Activated T-helper 1 cell treated with anti-CD3 and anti-CD28 coated beads, Interleukin-12 subunit alpha, Interleukin-12 subunit beta, Interleukin-2, Interleukin-4 antibody, amounts not matched to agents 30 ng/mL and 10 ng/mL and 1 ng/mL, durations not matched to agents 14 hours and 24 hours and 36 hours (primary cell): ENCODE measurements at regions not wholly inside any gene's neighbourhood (a gene's known extent, or its start where the extent isn't known, plus 50 kb on each side); places are given as distances from the start of the nearest gene placed in this dataset.
A peak's percentile ranks its signal among the peaks of the same experiment; 100 is the strongest.

ENCODE experiments used
- DNase-seq: peaks from one replicate; pipeline ENCODE4 v3.0.0; 2021; ENCODE audit warnings: low spot score
- H3K27ac Mint-ChIP-seq: one replicate; pipeline ENCODE4 v1.8.0; 2021; ENCODE audit warnings: mild to moderate bottlenecking, mixed read lengths
- H3K27me3 Mint-ChIP-seq: one replicate; pipeline ENCODE4 v1.8.0; 2022; ENCODE audit warnings: mild to moderate bottlenecking, moderate library complexity, mixed read lengths; ENCODE audit not compliant: insufficient read depth
- H3K36me3 Mint-ChIP-seq: one replicate; pipeline ENCODE4 v1.8.0; 2021; ENCODE audit warnings: low read depth, mixed read lengths
- H3K4me1 Mint-ChIP-seq: one replicate; pipeline ENCODE4 v1.8.0; 2021; ENCODE audit warnings: low read depth, mixed read lengths
- H3K4me3 Mint-ChIP-seq: one replicate; pipeline ENCODE4 v1.8.0; 2021; ENCODE audit warnings: mild to moderate bottlenecking, moderate library complexity, mixed read lengths
- H3K9me3 Mint-ChIP-seq: one replicate; pipeline ENCODE4 v1.8.0; 2021; ENCODE audit warnings: mixed read lengths
- intact Hi-C: fragments of 100-400 bp; cut with micrococcal nuclease; formaldehyde crosslinking; loops from one replicate; pipeline ENCODE4 v1.15.1; 2024

DNA sequence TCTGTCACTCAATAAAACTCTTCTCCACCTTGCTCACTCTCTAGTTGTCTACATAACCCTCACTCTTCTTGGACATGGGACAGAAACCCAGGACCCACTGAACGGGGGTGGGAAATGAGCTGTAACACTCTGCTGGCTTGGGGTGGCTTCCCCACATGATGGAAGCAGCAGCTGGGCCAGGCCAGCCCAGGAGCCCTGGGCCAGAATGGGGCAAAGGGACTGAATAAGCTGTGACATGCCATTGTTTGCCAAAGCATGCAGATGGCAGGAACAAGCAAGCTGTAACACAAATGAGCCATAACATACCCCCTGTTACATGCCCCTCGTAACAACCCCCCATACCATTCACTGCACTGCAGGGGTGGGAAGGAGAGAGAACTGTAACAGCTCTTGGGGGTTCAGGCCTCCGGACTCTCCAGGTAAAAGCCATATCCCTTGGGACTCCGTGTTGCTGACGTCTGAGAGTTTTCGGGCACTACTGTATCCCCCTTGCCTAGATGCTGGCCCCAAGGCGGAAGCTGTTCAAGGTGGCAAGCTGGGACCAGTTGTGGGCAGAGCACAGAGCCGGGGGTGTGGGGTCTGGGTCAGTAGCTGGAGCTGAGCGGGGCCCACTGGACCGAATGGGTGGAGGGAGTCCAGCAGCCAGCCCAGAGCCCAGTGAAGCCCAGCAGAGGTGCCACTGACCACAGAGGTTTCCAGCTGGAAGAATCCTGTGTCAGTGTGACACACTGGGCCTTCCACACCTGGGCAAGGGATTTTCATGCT, 56.1 kb upstream of the DMRTB1 start:
- peaks cover 14% of the 10 kb centered on the region for H3K4me1 Mint-ChIP-seq
- no peak overlapping the region for H3K27ac Mint-ChIP-seq
- H3K27me3 Mint-ChIP-seq = no peaks in the 10 kb centered on the region
- H3K4me3 Mint-ChIP-seq = no peak overlapping the region
- intact Hi-C loops = no loop called here
- no peaks in the 10 kb centered on the region for H3K36me3 Mint-ChIP-seq
- no peaks in the 10 kb centered on the region for H3K9me3 Mint-ChIP-seq
- no peak for DNase-seq

GRCh38 chr1:53405737-53406136, 53.5 kb upstream of the DMRTB1 start:
- Mint-ChIP-seq H3K4me3 (no peak overlapping the region), H3K27ac (no peak overlapping the region), H3K4me1 (peaks cover 27% of the 10 kb centered on the region), H3K9me3 (no peaks in the 10 kb centered on the region), H3K36me3 (no peaks in the 10 kb centered on the region), H3K27me3 (no peaks in the 10 kb centered on the region)
- intact Hi-C loops = no loop called here
- DNase-seq = no peak

DNA sequence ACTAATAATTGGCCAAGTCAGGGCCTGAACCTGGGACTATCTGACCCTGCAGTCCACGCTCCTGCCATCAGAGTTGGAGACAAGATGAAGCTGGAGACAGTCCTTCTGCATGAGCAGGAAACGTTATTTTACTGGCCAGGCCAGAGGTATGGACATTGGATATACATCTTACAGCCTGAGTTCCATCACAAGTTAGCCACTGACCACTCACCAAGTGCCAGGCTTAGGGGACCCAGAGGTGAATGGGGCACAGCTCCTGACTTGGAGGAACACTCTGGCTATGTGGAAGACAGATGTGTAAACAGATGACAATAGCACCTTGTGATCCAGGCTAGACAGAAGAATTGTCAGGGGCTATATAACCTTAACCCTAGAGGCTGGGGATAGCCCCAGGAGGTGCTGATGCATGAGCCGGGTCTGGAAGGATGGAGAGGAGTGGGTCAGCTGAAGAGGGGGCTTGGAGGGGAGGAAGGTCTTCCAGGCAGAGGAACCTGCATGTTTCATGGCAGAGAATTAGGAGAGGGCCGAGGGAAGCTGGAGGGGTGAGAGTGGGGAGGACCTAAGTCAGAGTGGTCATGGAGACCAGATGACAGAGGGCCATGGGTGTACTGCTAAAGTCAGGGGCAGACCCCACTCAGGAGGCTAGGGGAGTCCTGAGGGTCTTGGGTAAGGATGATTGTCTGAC, 52.5 kb upstream of the DMRTB1 start:
- peak overlapping the region; percentile 66 for H3K27ac Mint-ChIP-seq
- no peak overlapping the region for H3K4me3 Mint-ChIP-seq

GRCh38 chr1:53408013-53408754, 51.0 kb upstream of the DMRTB1 start:
- peaks cover 52% of the 10 kb centered on the region for H3K4me1 Mint-ChIP-seq
- H3K27me3 Mint-ChIP-seq = no peaks in the 10 kb centered on the region
- H3K4me3 Mint-ChIP-seq = no peak overlapping the region
- no peaks in the 10 kb centered on the region for H3K9me3 Mint-ChIP-seq
- intact Hi-C loops = no loop called here
- H3K36me3 Mint-ChIP-seq = peaks cover 3% of the 10 kb centered on the region
- DNase-seq = no peak
- peak overlapping the region; percentile 59 for H3K27ac Mint-ChIP-seq

More for the DNA sequence above, 52.5 kb upstream of the DMRTB1 start:
- Mint-ChIP-seq H3K36me3 (peaks cover 2% of the 10 kb centered on the region), H3K4me1 (peaks cover 37% of the 10 kb centered on the region), H3K27me3 (no peaks in the 10 kb centered on the region), H3K9me3 (no peaks in the 10 kb centered on the region)
- intact Hi-C loops = no loop called here
- DNase-seq = no peak

GRCh38 chr1:53408755-53409129, 50.5 kb upstream of the DMRTB1 start:
- H3K27ac Mint-ChIP-seq = no peak overlapping the region
- intact Hi-C loops = no loop called here
- no peak for DNase-seq

GRCh38 chr1:53409233-53409632, 50.0 kb upstream of the DMRTB1 start:
- peaks cover 3% of the 10 kb centered on the region for H3K36me3 Mint-ChIP-seq
- no peak overlapping the region for H3K27ac Mint-ChIP-seq
- no peaks in the 10 kb centered on the region for H3K27me3 Mint-ChIP-seq
- no peak for DNase-seq
- H3K4me1 Mint-ChIP-seq = peaks cover 62% of the 10 kb centered on the region
- H3K4me3 Mint-ChIP-seq = no peak overlapping the region
- intact Hi-C loops = no loop called here
- no peaks in the 10 kb centered on the region for H3K9me3 Mint-ChIP-seq

More at GRCh38 chr1:53408755-53409129, 50.5 kb upstream of the DMRTB1 start:
- Mint-ChIP-seq H3K36me3 (peaks cover 3% of the 10 kb centered on the region), H3K9me3 (no peaks in the 10 kb centered on the region), H3K27me3 (no peaks in the 10 kb centered on the region), H3K4me3 (no peak overlapping the region), H3K4me1 (peaks cover 57% of the 10 kb centered on the region)
